ENCODE measurements at regions not wholly inside any gene's neighbourhood (a gene's known extent, or its start where the extent isn't known, plus 50 kb on each side); places are given as distances from the start of the nearest gene placed in this dataset.
A peak's percentile ranks its signal among the peaks of the same experiment; 100 is the strongest.

DNA sequence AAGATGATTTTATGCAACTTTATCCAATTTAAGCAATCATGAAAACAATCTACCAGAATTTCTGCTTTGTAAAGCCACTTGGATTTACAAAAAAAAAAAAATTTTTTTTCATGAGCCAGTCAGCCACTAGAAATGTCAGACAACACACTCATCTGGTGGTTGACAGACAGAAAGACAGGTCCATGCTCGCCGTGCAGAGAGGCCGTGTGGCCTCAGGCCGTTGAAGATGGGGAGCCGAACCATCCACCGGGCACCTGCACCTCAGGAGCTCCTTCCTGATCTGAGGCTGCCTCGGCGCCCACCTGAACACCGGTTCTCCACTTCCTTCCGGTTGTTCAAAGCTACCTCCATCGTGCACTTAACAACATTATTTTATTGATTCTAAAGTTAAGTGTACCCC, 138.0 kb upstream of the IRX4 start:
- H3K4me1 Mint-ChIP-seq: peaks cover 0 to 3% (median 0%) of the 10 kb centered on the region in 4 donors
- Histone ChIP-seq H3K9me3 (ENCODE audit: control insufficient read depth in 1 of 2, low read length in 2 of 2) (no peaks in the 10 kb centered on the region), H3K4me1 (ENCODE audit: insufficient read depth, low read length) (no peaks in the 10 kb centered on the region), H3K27me3 (ENCODE audit: insufficient read depth, low read length) (no peaks in the 10 kb centered on the region), H3K27ac (ENCODE audit: low read depth, low read length) (no peak overlapping the region), H3K36me3 (ENCODE audit: insufficient read depth, low read length) (no peaks in the 10 kb centered on the region), H3K4me3 (ENCODE audit: low read length in 2 of 2) (no peak overlapping the region)
- H3K9me3 Mint-ChIP-seq: no peaks in the 10 kb centered on the region
- H3K36me3 Mint-ChIP-seq: no peaks in the 10 kb centered on the region
- CTCF ChIA-PET (ENCODE audit: partially characterized antibody): no interaction called here
- no peak for DNase-seq
- POLR2A ChIA-PET (ENCODE audit: partially characterized antibody): no interaction called here
- no peak overlapping the region for H3K27ac Mint-ChIP-seq
- intact Hi-C loops (cut with micrococcal nuclease): no loop called here
- H3K27me3 Mint-ChIP-seq: peaks cover 15 to 23% of the 10 kb centered on the region in 2 donors
- H3K4me3 Mint-ChIP-seq: no peak overlapping the region

DNA sequence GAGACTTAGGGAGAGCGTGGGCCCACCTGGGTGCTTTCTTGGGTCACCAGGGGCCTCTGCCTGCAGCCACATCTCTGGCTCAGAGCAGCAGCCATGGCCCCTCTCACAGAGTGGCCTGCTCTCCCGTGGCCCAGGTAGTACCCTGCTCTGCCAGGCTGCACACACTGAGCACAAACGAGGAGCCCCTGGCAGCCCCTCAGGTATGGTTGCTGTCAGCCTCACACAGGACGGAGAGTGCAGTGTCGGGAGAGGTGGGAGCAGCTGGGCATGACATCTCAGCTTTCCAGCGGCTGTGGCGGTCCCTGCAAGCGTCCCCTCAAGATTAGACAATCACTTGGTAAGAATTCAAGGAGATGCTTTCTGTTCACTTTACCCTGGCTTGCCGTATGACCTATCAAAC, 137.0 kb upstream of the IRX4 start:
- DNase-seq: no peak
- Histone ChIP-seq H3K4me1 (ENCODE audit: insufficient read depth, low read length) (no peaks in the 10 kb centered on the region), H3K36me3 (ENCODE audit: insufficient read depth, low read length) (no peaks in the 10 kb centered on the region), H3K9me3 (ENCODE audit: control insufficient read depth in 1 of 2, low read length in 2 of 2) (no peaks in the 10 kb centered on the region), H3K4me3 (ENCODE audit: low read length in 2 of 2) (no peak overlapping the region), H3K27ac (ENCODE audit: low read depth, low read length) (no peak overlapping the region), H3K27me3 (ENCODE audit: insufficient read depth, low read length) (no peaks in the 10 kb centered on the region)
- intact Hi-C loops (cut with micrococcal nuclease): no loop called here
- CTCF ChIA-PET (ENCODE audit: partially characterized antibody): no interaction called here
- Mint-ChIP-seq H3K27me3 (peaks cover 13 to 20% of the 10 kb centered on the region in 2 donors), H3K9me3 (no peaks in the 10 kb centered on the region), H3K4me3 (no peak overlapping the region), H3K27ac (no peak overlapping the region), H3K4me1 (peaks cover 0 to 3% (median 0%) of the 10 kb centered on the region in 4 donors), H3K36me3 (no peaks in the 10 kb centered on the region)
- POLR2A ChIA-PET (ENCODE audit: partially characterized antibody): no interaction called here

DNA sequence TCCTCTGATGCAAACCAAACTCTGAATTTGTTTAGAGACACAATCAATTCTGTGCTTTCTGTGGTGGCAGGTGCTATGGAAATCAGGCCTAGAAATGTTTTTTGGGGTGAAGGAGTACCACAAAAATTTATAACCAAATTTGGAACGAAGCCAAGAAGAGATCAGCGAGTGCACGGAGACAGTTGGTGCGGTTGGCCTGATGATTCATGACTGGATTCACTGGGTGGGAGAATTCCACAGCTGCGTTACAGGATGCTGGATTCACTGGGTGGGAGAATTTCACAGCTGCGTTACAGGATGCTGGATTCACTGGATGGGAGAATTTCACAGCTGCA, 135.6 kb upstream of the IRX4 start:
- no peaks in the 10 kb centered on the region for H3K9me3 ChIP-seq (ENCODE audit: control insufficient read depth in 1 of 2, low read length in 2 of 2)
- Mint-ChIP-seq H3K27me3 (peaks cover 13 to 20% of the 10 kb centered on the region in 2 donors), H3K27ac (no peak overlapping the region), H3K9me3 (no peaks in the 10 kb centered on the region), H3K4me1 (peaks cover 0 to 3% (median 0%) of the 10 kb centered on the region in 4 donors), H3K4me3 (no peak overlapping the region), H3K36me3 (no peaks in the 10 kb centered on the region)
- H3K4me3 ChIP-seq (ENCODE audit: low read length in 2 of 2): no peak overlapping the region
- no peaks in the 10 kb centered on the region for H3K4me1 ChIP-seq (ENCODE audit: insufficient read depth, low read length)
- intact Hi-C loops (cut with micrococcal nuclease): no loop called here
- no peaks in the 10 kb centered on the region for H3K27me3 ChIP-seq (ENCODE audit: insufficient read depth, low read length)
- ChIA-PET POLR2A (ENCODE audit: partially characterized antibody) (no interaction called here), CTCF (ENCODE audit: partially characterized antibody) (interaction anchor here (1.1 kb wide), 1 partner anchor 280 kb away, joined by 4 read pairs; no protein-coding TSS in a partner anchor)
- no peaks in the 10 kb centered on the region for H3K36me3 ChIP-seq (ENCODE audit: insufficient read depth, low read length)
- no peak for DNase-seq
- no peak overlapping the region for H3K27ac ChIP-seq (ENCODE audit: low read depth, low read length)

DNA sequence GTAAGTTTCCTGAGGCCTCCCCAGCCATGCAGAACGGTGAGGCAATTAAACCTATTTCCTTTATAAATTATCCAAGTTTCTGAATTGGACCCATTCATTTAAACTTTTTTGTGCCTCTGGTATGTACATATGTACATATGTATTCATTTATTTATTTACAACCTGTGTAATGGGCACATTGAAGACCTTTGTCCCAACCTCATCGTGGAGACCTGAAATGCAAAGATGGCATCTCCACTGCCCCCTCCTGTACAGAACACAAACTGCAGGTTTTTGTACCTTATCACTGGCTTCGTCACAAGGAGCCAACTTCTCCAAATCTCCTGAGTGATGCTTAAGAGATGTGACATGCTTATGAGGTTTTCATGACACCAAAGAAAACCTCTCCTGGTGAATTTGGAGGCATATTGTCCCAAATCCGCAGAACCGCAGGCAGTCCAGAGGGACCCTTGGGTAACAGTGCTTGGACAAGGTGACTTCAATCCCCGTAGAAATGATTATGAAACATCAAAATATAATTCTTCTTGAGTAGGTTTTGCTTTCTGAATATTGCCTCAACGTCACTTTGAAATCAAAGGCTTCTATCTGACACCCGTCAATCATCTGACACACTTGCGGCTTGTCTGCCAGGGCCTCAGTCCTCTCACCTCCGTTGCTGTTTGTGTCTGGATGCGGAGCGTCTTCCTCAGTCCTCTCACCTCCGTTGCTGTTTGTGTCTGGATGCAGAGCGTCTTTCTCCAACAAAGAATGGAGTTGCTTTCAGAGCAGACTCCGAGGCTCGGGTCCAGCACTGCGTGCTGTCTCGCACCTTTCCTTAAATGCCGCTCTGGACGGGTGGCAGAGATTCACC, 135.0 kb upstream of the IRX4 start:
- ChIA-PET POLR2A (ENCODE audit: partially characterized antibody) (no interaction called here), CTCF (ENCODE audit: partially characterized antibody) (interaction anchor here (1.1 kb wide), 1 partner anchor 279 kb away, joined by 4 read pairs; no protein-coding TSS in a partner anchor)
- Histone ChIP-seq H3K4me1 (ENCODE audit: insufficient read depth, low read length) (no peaks in the 10 kb centered on the region), H3K27ac (ENCODE audit: low read depth, low read length) (no peak overlapping the region), H3K4me3 (ENCODE audit: low read length in 2 of 2) (no peak overlapping the region), H3K36me3 (ENCODE audit: insufficient read depth, low read length) (no peaks in the 10 kb centered on the region), H3K27me3 (ENCODE audit: insufficient read depth, low read length) (no peaks in the 10 kb centered on the region), H3K9me3 (ENCODE audit: control insufficient read depth in 1 of 2, low read length in 2 of 2) (no peaks in the 10 kb centered on the region)
- intact Hi-C loops (cut with micrococcal nuclease): no loop called here
- no peaks in the 10 kb centered on the region for H3K9me3 Mint-ChIP-seq
- no peak overlapping the region for H3K4me3 Mint-ChIP-seq
- no peaks in the 10 kb centered on the region for H3K36me3 Mint-ChIP-seq
- H3K27me3 Mint-ChIP-seq: peaks cover 8 to 15% of the 10 kb centered on the region in 2 donors
- peak in 3 of 5 donors; percentile 11 to 24 (median 12) for DNase-seq
- H3K27ac Mint-ChIP-seq: peak overlapping the region in 1 of 7 donors; percentile 30
- H3K4me1 Mint-ChIP-seq: peaks cover 0 to 3% (median 0%) of the 10 kb centered on the region in 4 donors

DNA sequence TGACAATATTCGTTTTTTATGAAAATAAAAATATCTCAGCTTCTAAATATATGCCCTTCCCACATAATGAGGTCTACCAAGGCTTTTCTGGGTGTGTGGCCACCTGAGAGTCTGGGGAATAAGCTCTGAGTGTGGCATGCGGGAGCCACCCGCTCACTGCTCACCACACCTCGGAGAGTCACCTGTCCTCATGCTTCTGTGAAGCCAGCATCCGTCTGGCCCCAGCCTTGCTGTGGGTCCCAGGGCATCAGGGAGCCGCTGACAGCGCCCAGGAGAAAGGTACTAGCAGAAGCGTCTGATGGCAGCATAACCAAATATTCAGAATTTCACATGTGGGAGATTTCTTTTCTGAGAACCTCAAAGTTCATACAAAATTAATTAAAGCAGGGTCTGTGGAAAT, 133.2 kb upstream of the IRX4 start:
- Mint-ChIP-seq H3K4me1 (no peaks in the 10 kb centered on the region), H3K36me3 (no peaks in the 10 kb centered on the region), H3K9me3 (no peaks in the 10 kb centered on the region), H3K4me3 (no peak overlapping the region), H3K27ac (no peak overlapping the region), H3K27me3 (peaks cover 9 to 10% of the 10 kb centered on the region in 2 donors)
- no peak for DNase-seq
- H3K27ac ChIP-seq (ENCODE audit: low read depth, low read length): no peak overlapping the region
- intact Hi-C loops (cut with micrococcal nuclease): no loop called here
- ChIA-PET CTCF (ENCODE audit: partially characterized antibody) (interaction anchor here (1.2 kb wide), 1 partner anchor 253 kb away, joined by 3 read pairs; no protein-coding TSS in a partner anchor), POLR2A (ENCODE audit: partially characterized antibody) (no interaction called here)
- H3K27me3 ChIP-seq (ENCODE audit: insufficient read depth, low read length): no peaks in the 10 kb centered on the region
- H3K9me3 ChIP-seq (ENCODE audit: control insufficient read depth in 1 of 2, low read length in 2 of 2): no peaks in the 10 kb centered on the region
- no peaks in the 10 kb centered on the region for H3K4me1 ChIP-seq (ENCODE audit: insufficient read depth, low read length)
- no peak overlapping the region for H3K4me3 ChIP-seq (ENCODE audit: low read length in 2 of 2)
- no peaks in the 10 kb centered on the region for H3K36me3 ChIP-seq (ENCODE audit: insufficient read depth, low read length)

DNA sequence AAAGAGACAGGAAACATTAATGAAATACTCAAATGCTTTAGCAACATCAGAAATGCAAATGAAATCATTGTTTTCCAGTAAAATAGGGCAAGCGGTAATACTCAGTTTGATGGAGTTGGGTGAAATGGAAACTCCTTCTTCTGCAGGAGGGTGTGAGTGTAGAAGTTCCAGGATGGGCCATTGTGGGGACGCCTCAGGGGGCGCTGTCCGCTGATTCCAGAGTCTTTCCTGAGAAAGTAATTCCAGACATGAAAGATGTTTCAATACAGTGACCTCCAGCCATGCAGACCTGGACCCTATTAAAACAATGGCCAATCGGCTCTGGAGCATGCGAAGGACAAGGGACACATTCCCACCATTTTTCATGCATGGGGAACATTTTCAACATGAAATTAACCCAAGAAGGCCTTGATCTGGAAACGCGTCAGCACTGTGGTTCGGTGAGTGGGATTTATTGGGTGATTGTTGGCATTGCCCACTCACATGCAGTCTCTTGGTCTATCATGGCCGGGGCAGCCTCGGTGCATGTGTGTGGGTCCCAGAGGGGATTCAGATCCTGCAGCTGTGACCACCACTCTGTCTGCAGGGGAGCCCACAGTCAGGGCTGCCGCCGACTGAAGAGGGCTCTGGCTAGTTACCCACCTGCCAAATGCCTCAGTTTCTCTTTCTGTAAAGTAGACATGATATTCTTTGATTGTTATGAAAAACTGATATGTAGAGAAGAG, 132.6 kb upstream of the IRX4 start:
- H3K4me3 Mint-ChIP-seq: no peak overlapping the region
- no peak overlapping the region for H3K27ac Mint-ChIP-seq
- no peaks in the 10 kb centered on the region for H3K9me3 Mint-ChIP-seq
- no peaks in the 10 kb centered on the region for H3K4me1 ChIP-seq (ENCODE audit: insufficient read depth, low read length)
- no peak for DNase-seq
- intact Hi-C loops (cut with micrococcal nuclease): no loop called here
- no peaks in the 10 kb centered on the region for H3K36me3 ChIP-seq (ENCODE audit: insufficient read depth, low read length)
- no peaks in the 10 kb centered on the region for H3K4me1 Mint-ChIP-seq
- no peak overlapping the region for H3K27ac ChIP-seq (ENCODE audit: low read depth, low read length)
- H3K36me3 Mint-ChIP-seq: no peaks in the 10 kb centered on the region
- POLR2A ChIA-PET (ENCODE audit: partially characterized antibody): no interaction called here
- H3K27me3 Mint-ChIP-seq: peaks cover 8 to 9% of the 10 kb centered on the region in 2 donors
- no peaks in the 10 kb centered on the region for H3K9me3 ChIP-seq (ENCODE audit: control insufficient read depth in 1 of 2, low read length in 2 of 2)
- no peaks in the 10 kb centered on the region for H3K27me3 ChIP-seq (ENCODE audit: insufficient read depth, low read length)
- CTCF ChIA-PET (ENCODE audit: partially characterized antibody): interaction anchor here (1.2 kb wide), 1 partner anchor 252 kb away, joined by 3 read pairs; no protein-coding TSS in a partner anchor
- H3K4me3 ChIP-seq (ENCODE audit: low read length in 2 of 2): no peak overlapping the region

DNA sequence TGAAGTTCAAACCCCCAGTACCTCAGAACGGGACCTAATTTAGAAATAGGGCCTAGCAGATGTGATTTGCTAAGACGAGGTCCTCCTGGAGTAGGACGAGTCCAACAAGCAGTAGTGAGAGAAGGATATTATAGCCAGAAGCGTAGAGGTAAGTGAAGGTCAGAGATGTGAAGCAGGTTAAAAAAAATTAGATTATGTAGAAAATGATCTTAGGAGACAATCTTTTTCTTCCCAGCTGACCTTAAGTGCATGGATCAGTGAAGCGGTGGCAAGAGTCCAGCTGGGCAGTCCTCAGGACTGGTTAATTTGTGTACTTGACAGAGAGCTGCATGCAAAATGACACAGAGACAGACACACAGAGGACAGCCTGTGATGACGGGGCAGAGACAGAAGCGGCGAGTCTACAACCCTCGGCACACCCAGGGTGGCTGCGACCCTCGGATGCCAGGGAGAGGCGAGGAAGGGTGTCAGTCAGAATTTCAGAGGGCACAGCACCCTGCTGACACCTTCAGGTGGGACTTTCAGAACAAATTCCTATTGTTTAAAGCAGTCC, 131.4 kb upstream of the IRX4 start:
- intact Hi-C loops (cut with micrococcal nuclease): no loop called here
- no peaks in the 10 kb centered on the region for H3K9me3 ChIP-seq (ENCODE audit: control insufficient read depth in 1 of 2, low read length in 2 of 2)
- no peak for DNase-seq
- ChIA-PET POLR2A (ENCODE audit: partially characterized antibody) (no interaction called here), CTCF (ENCODE audit: partially characterized antibody) (interaction anchor here (1.6 kb wide), 1 partner anchor 252 kb away, joined by 3 read pairs; no protein-coding TSS in a partner anchor)
- Mint-ChIP-seq H3K27ac (no peak overlapping the region), H3K27me3 (peaks cover 5% of the 10 kb centered on the region in 2 donors), H3K4me3 (no peak overlapping the region), H3K36me3 (no peaks in the 10 kb centered on the region), H3K4me1 (no peaks in the 10 kb centered on the region), H3K9me3 (no peaks in the 10 kb centered on the region)
- no peaks in the 10 kb centered on the region for H3K27me3 ChIP-seq (ENCODE audit: insufficient read depth, low read length)
- H3K4me1 ChIP-seq (ENCODE audit: insufficient read depth, low read length): no peaks in the 10 kb centered on the region
- H3K36me3 ChIP-seq (ENCODE audit: insufficient read depth, low read length): no peaks in the 10 kb centered on the region
- H3K4me3 ChIP-seq (ENCODE audit: low read length in 2 of 2): no peak overlapping the region
- no peak overlapping the region for H3K27ac ChIP-seq (ENCODE audit: low read depth, low read length)

All from CD4-positive, alpha-beta memory T cell (primary cell).